ENCODE measurements at regions not wholly inside any gene's neighbourhood (a gene's known extent, or its start where the extent isn't known, plus 50 kb on each side); places are given as distances from the start of the nearest gene placed in this dataset.

- TF ChIP-seq CTCF (IDR thresholded peaks at IDR 0.05) (no peak), POLR2A (IDR thresholded peaks at IDR 0.05) (no peak), POLR2AphosphoS5 (IDR thresholded peaks at IDR 0.05) (no peak)
Measured at GRCh38 chr1:29983321-29983720, 740.1 kb downstream of the MATN1 start.
